Suprapubic skin (tissue), 4 donors: ENCODE measurements at regions not wholly inside any gene's neighbourhood (a gene's known extent, or its start where the extent isn't known, plus 50 kb on each side); places are given as distances from the start of the nearest gene placed in this dataset.

Experiments
- DNase-seq, 2 donors: peaks; one replicate each; pipeline ENCODE4 v3.0.0-alpha.2; 2019; ENCODE audit warnings: low spot score in 2 of 2
- H3K27ac ChIP-seq: fragments of 200-600 bp; sonication (generic); one replicate; pipeline ENCODE4 v1.5.1; 2019
- H3K27me3 ChIP-seq: fragments of 200-600 bp; sonication (generic); one replicate; pipeline ENCODE4 v1.5.1; 2019
- H3K36me3 ChIP-seq: fragments of 200-600 bp; sonication (generic); one replicate; pipeline ENCODE4 v1.5.1; 2019
- H3K4me1 ChIP-seq: fragments of 200-600 bp; sonication (generic); one replicate; pipeline ENCODE4 v1.5.1; 2019
- H3K4me3 ChIP-seq: fragments of 200-600 bp; sonication (generic); one replicate; pipeline ENCODE4 v1.5.1; 2019; ENCODE audit warnings: mild to moderate bottlenecking
- H3K9me3 ChIP-seq: fragments of 200-600 bp; sonication (generic); one replicate; pipeline ENCODE4 v1.5.1; 2019
- CTCF ChIP-seq, 2 donors: fragments of 200-600 bp in 1 of 2; fragments of 450-650 bp in 1 of 2; sonication (generic) in 1 of 2; IDR thresholded peaks; one replicate each; pipeline ENCODE4 v1.5.1; 2016 to 2019; ENCODE audit warnings: antibody characterized with exemption in 2 of 2, mild to moderate bottlenecking in 1 of 2, moderate library complexity in 1 of 2
- EP300 ChIP-seq: sonication (generic); formaldehyde crosslinking; IDR thresholded peaks from one replicate; pipeline ENCODE4 v1.6.1; 2017; ENCODE audit warnings: antibody characterized with exemption
- POLR2A ChIP-seq, 2 donors: fragments of 450-650 bp; IDR thresholded peaks; one replicate each; pipeline ENCODE4 v1.6.1; 2017; ENCODE audit warnings: antibody characterized with exemption in 2 of 2, mild to moderate bottlenecking in 2 of 2, moderate library complexity in 2 of 2
- POLR2AphosphoS5 ChIP-seq, 3 donors: sonication (generic); formaldehyde crosslinking; IDR thresholded peaks; one replicate each; pipeline ENCODE4 v1.6.1; 2017; ENCODE audit warnings: antibody characterized with exemption in 3 of 3
- WGBS: methylation state at CpG from one replicate; pipeline ENCODE4 v1.1.5; 2018; 5-methylcytosine and 5-hydroxymethylcytosine counted together

DNA sequence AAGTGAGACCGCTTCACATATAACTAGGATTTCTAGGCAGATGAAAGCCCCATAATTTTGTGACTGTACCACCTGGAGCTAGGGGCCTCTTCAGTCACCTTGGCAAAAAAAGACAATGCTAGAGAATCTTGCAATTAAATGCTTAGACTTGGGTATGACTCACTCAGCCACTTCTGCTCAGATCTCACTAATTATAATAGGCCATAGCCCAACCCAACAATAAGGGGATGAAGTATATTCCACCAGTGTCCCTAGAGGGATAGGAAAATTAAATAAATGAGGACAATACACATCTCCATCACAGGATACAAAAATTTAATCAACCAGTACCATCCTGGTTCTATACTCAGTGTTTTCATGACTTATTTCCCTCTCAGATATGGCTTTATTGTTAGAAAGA is 1079.9 kb upstream of the C9orf72 start:
- 93% methylated on average over 1 of the region's 1 CpG for WGBS
- Histone ChIP-seq H3K27ac (no peak overlapping the region), H3K4me3 (no peak overlapping the region), H3K36me3 (no peaks in the 10 kb centered on the region), H3K27me3 (no peaks in the 10 kb centered on the region), H3K9me3 (no peaks in the 10 kb centered on the region), H3K4me1 (no peaks in the 10 kb centered on the region)
- TF ChIP-seq POLR2AphosphoS5 (IDR thresholded peaks at IDR 0.05) (no peak), CTCF (IDR thresholded peaks at IDR 0.05) (no peak), EP300 (no peak), POLR2A (IDR thresholded peaks at IDR 0.05) (no peak)
- no peak for DNase-seq

DNA sequence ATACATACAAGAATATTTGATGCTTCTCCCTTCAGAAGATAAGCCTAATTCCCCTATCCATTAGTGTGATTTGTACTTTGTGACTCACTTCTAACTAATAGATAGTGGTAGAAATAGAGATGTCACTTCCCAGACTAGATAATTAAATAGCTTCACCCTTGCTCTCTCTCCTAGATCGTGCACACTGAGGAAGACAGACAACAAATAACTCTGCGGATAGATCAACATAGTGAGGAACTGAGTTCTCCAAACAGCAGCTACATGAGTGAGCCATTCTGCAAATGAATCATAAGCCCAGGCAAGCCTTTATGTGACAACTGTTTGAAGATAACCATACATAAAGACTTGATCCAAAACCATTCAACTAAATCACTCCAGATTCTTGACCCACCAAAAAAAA is 1083.4 kb upstream of the C9orf72 start:
- no peak for DNase-seq
- no peak overlapping the region for H3K4me3 ChIP-seq
- H3K27me3 ChIP-seq: no peaks in the 10 kb centered on the region
- H3K27ac ChIP-seq: no peak overlapping the region
- WGBS: 31% methylated on average over 2 of the region's 2 CpGs
- TF ChIP-seq EP300: no peak
- no peak for TF ChIP-seq POLR2AphosphoS5 (IDR thresholded peaks at IDR 0.05)
- no peak for TF ChIP-seq CTCF (IDR thresholded peaks at IDR 0.05)
- no peak for TF ChIP-seq POLR2A (IDR thresholded peaks at IDR 0.05)
- H3K9me3 ChIP-seq: no peaks in the 10 kb centered on the region
- no peaks in the 10 kb centered on the region for H3K4me1 ChIP-seq
- H3K36me3 ChIP-seq: no peaks in the 10 kb centered on the region

DNA sequence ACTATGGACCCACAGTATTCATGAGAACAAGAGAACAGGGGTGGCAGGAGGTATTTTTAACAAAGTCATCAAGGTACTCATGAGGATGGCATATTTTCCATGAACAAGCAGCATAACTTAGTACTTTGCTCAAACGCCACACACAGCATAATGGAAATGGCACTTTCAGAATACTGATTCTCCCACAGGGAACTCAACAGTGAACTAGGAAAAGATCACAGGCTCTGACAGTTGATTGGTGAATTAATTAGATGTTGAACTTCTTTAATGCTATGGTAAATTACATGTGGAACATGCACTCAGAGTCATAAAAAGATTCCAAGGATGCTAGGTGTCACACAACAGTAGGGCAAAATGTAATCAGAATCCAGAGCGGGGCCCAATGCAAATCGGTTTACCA is 1088.6 kb upstream of the C9orf72 start:
- WGBS: 85% methylated on average over 3 of the region's 3 CpGs
- DNase-seq: no peak
- no peaks in the 10 kb centered on the region for H3K36me3 ChIP-seq
- no peak overlapping the region for H3K4me3 ChIP-seq
- no peaks in the 10 kb centered on the region for H3K9me3 ChIP-seq
- H3K4me1 ChIP-seq: no peaks in the 10 kb centered on the region
- H3K27me3 ChIP-seq: no peaks in the 10 kb centered on the region
- no peak for TF ChIP-seq POLR2A (IDR thresholded peaks at IDR 0.05)
- no peak for TF ChIP-seq CTCF (IDR thresholded peaks at IDR 0.05)
- no peak for TF ChIP-seq POLR2AphosphoS5 (IDR thresholded peaks at IDR 0.05)
- TF ChIP-seq EP300: no peak
- no peak overlapping the region for H3K27ac ChIP-seq

GRCh38 chr9:28662675-28663074 is 1089.4 kb upstream of the C9orf72 start:
- Histone ChIP-seq H3K4me3 (no peak overlapping the region), H3K4me1 (no peaks in the 10 kb centered on the region), H3K27ac (no peak overlapping the region), H3K27me3 (no peaks in the 10 kb centered on the region), H3K9me3 (no peaks in the 10 kb centered on the region), H3K36me3 (no peaks in the 10 kb centered on the region)
- TF ChIP-seq POLR2A (IDR thresholded peaks at IDR 0.05) (no peak), EP300 (no peak), POLR2AphosphoS5 (IDR thresholded peaks at IDR 0.05) (no peak), CTCF (IDR thresholded peaks at IDR 0.05) (no peak)
- WGBS: 92% methylated on average over 2 of the region's 2 CpGs
- no peak for DNase-seq

DNA sequence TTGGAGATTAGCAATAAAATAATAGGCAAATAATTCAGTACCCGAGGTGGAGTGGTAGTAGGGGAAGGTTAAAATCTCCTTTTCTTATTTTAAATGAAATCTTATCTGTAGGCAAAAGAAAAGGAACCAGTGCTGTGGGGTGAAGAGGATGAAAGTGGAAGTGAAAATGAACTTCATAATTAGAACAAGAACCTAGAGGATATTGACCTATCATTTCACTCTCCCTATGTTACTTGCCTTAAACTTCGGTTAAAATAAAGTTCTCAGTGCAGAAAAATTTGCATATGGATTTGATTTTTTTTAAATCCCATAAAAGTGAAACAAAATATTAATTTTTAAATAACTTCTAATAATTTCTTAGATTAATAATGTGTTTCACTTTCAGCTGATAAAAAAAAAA is 1094.9 kb upstream of the C9orf72 start:
- Histone ChIP-seq H3K4me3 (no peak overlapping the region), H3K9me3 (no peaks in the 10 kb centered on the region), H3K4me1 (no peaks in the 10 kb centered on the region), H3K27me3 (no peaks in the 10 kb centered on the region), H3K36me3 (no peaks in the 10 kb centered on the region), H3K27ac (no peak overlapping the region)
- TF ChIP-seq POLR2A (IDR thresholded peaks at IDR 0.05) (no peak), POLR2AphosphoS5 (IDR thresholded peaks at IDR 0.05) (no peak), EP300 (no peak), CTCF (IDR thresholded peaks at IDR 0.05) (no peak)
- WGBS: 78% methylated on average over 2 of the region's 2 CpGs
- DNase-seq: no peak
